ENCODE measurements at regions not wholly inside any gene's neighbourhood (a gene's known extent, or its start where the extent isn't known, plus 50 kb on each side); places are given as distances from the start of the nearest gene placed in this dataset.
A peak's percentile ranks its signal among the peaks of the same experiment; 100 is the strongest.

DNA sequence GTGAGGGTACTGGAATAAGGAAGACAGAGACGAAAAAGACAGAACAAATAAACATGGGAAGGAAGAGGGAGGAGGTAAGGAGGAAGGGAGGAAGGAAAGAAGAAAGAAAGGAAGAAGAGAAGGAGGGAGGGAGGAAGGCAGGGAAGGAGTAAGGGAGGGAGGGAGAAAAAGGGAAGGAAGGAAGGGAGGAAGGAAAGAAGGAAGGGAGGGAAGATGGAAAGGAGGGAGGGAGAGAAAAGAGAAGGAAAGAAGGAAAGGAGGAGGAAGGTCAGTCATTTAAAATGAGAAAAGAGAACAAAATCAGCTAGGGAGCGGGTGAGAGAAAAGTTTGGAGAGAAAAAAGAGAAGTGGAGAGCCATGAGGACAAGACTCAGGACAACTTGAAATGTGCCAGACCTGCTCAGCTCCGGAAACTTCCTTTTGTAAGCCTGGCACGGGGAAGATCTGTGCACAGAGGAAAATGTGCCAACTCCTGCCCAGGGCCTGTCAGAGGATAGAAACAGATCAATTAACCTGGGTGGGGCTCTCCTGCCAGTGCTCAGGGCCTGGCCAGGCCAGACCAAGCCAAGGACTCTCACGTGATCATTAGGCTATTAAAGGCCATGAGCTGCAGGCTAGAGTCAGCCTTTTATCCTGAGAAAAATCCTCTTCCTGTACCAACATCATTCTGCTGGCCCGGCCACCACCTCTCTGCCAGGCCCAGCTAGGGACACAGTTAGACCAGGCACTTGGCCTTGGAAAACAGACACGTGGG, 50.1 kb upstream of the BCL6 start:
- H3K9ac ChIP-seq: no peak overlapping the region
- H3K27me3 ChIP-seq (ENCODE audit: insufficient read depth, low read depth): no peaks in the 10 kb centered on the region; the same call in 1 of the 2 replicates
- H3K36me3 ChIP-seq (ENCODE audit: insufficient read depth): no peaks in the 10 kb centered on the region
- H3K27ac ChIP-seq: no peak overlapping the region
- H3K4me3 ChIP-seq (IDR thresholded peaks at IDR 0.05; ENCODE audit: insufficient read depth, low read depth, low read length): no peak overlapping the region
- TF ChIP-seq, protein P1, sequence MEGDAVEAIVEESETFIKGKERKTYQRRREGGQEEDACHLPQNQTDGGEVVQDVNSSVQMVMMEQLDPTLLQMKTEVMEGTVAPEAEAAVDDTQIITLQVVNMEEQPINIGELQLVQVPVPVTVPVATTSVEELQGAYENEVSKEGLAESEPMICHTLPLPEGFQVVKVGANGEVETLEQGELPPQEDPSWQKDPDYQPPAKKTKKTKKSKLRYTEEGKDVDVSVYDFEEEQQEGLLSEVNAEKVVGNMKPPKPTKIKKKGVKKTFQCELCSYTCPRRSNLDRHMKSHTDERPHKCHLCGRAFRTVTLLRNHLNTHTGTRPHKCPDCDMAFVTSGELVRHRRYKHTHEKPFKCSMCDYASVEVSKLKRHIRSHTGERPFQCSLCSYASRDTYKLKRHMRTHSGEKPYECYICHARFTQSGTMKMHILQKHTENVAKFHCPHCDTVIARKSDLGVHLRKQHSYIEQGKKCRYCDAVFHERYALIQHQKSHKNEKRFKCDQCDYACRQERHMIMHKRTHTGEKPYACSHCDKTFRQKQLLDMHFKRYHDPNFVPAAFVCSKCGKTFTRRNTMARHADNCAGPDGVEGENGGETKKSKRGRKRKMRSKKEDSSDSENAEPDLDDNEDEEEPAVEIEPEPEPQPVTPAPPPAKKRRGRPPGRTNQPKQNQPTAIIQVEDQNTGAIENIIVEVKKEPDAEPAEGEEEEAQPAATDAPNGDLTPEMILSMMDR (conservative IDR thresholded peaks at IDR 0.05; ENCODE audit: low read depth, low read length): no peak
- no peaks in the 10 kb centered on the region for H3K79me2 ChIP-seq (ENCODE audit: insufficient read depth, low read depth)
- H4K20me1 ChIP-seq (ENCODE audit: insufficient read depth): no peaks in the 10 kb centered on the region
- peaks cover 26% of the 10 kb centered on the region for H3K4me1 ChIP-seq (ENCODE audit: low read depth, poor library complexity, severe bottlenecking)
- H3K4me2 ChIP-seq: no peak overlapping the region
- H2AFZ ChIP-seq (ENCODE audit: low read depth): no peak overlapping the region

GRCh38 chr3:187798126-187798525, 52.9 kb upstream of the BCL6 start:
- Histone ChIP-seq H3K4me1 (ENCODE audit: low read depth, poor library complexity, severe bottlenecking) (peaks cover 29% of the 10 kb centered on the region), H3K79me2 (ENCODE audit: insufficient read depth, low read depth) (no peaks in the 10 kb centered on the region), H3K4me3 (IDR thresholded peaks at IDR 0.05; ENCODE audit: insufficient read depth, low read depth, low read length) (no peak overlapping the region), H4K20me1 (ENCODE audit: insufficient read depth) (no peaks in the 10 kb centered on the region), H2AFZ (ENCODE audit: low read depth) (no peak overlapping the region), H3K4me2 (peak overlapping the region; percentile 76; the same call in 1 of the 2 replicates), H3K27ac (no peak overlapping the region), H3K27me3 (ENCODE audit: insufficient read depth, low read depth) (no peaks in the 10 kb centered on the region; the same call in 1 of the 2 replicates), H3K36me3 (ENCODE audit: insufficient read depth) (no peaks in the 10 kb centered on the region), H3K9ac (no peak overlapping the region)
- TF ChIP-seq, protein P1 (conservative IDR thresholded peaks at IDR 0.05; ENCODE audit: low read depth, low read length): no peak

DNA sequence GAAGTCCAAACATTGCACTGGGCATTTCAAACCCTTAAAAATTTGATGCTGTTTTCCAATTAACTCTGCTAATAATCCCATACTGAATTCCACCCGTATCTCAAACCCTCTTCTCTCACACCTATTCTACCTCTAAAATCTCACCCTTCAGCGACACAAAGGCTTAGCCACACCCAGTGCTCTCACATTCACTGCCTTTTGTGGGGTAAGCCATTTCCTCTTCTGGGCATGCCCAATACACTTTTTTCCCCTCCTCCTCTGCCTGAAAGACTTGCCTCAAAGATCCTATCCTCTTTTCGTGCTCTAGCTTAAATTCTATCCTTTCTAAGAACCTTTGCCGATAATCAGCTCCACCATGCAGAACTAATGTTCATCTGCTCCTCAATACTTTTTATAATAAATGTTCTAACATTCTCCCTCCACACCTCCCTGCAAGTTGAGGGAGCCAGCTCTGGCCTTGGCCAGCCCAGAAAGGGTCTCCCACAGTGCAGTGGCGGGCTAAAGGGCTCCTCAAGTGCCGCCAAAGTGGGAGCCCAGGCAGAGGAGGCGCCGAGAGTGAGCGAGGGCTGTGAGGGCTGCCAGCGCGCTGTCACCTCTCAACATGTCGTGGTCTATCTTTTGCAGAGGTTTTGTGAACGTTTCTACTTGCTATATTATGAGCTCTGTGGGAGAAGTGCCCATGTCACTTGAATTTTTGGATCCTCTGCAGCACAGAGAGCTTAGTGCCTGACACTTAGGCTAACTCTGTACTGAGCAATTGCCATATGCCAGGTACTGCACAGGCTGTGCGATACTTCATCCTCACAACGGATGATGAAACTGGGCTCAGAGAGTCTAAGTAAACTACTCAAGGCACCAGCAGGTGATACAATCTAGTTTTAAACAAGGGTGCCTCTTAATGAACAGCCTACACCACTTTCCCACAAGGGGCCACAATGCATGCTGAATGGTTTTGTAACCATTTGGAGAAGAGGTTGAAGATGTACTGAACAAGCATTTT, 53.6 kb upstream of the BCL6 start:
- H2AFZ ChIP-seq (ENCODE audit: low read depth): no peak overlapping the region
- H3K9ac ChIP-seq: no peak overlapping the region
- no peak overlapping the region for H3K27ac ChIP-seq
- H3K4me3 ChIP-seq (IDR thresholded peaks at IDR 0.05; ENCODE audit: insufficient read depth, low read depth, low read length): no peak overlapping the region
- peak overlapping the region; percentile 76; the same call in 1 of the 2 replicates for H3K4me2 ChIP-seq
- no peaks in the 10 kb centered on the region for H4K20me1 ChIP-seq (ENCODE audit: insufficient read depth)
- TF ChIP-seq, protein P1 (conservative IDR thresholded peaks at IDR 0.05; ENCODE audit: low read depth, low read length): no peak
- no peaks in the 10 kb centered on the region for H3K79me2 ChIP-seq (ENCODE audit: insufficient read depth, low read depth)
- no peaks in the 10 kb centered on the region for H3K36me3 ChIP-seq (ENCODE audit: insufficient read depth)
- no peaks in the 10 kb centered on the region; the same call in 1 of the 2 replicates for H3K27me3 ChIP-seq (ENCODE audit: insufficient read depth, low read depth)
- peaks cover 29% of the 10 kb centered on the region for H3K4me1 ChIP-seq (ENCODE audit: low read depth, poor library complexity, severe bottlenecking)

DNA sequence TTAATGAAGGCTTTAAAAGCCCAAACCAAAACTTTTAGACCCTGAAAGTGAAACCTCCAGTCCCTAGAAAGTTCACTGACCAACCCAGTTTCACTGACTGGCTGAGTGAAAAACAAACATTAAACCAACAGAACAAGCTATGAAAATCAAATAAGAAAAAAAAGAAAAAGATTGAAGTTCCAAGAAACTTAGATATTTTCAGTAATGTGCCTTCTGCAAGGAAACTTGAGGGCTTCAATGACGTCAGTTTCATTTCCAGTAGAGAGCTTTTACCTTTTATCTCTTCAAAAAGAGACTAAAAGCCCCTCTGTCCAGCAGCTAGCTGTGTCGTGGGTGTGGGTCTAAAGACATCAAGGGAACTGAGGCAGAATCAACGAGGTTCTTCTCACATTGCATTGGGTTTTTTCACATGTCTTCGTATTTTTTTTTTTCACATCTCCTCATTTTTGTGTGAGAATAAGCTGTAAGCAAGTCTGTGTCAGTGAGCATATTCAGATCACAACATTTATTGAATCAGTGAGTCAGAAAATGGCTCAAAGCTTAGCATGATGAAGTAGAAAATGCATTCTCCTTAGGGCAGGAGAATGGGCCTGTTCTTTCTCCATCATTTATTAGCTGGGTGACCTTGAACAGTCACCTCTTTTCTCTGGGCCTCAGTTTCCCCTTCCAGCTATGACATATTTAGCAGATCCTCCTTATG, 54.8 kb upstream of the BCL6 start:
- Histone ChIP-seq H2AFZ (ENCODE audit: low read depth) (no peak overlapping the region), H3K4me1 (ENCODE audit: low read depth, poor library complexity, severe bottlenecking) (peaks cover 29% of the 10 kb centered on the region), H3K27ac (0 out of 2 replicates have a peak overlapping the region, but pooled peaks have one; percentile 0), H3K36me3 (ENCODE audit: insufficient read depth) (no peaks in the 10 kb centered on the region), H3K79me2 (ENCODE audit: insufficient read depth, low read depth) (no peaks in the 10 kb centered on the region), H3K4me3 (IDR thresholded peaks at IDR 0.05; ENCODE audit: insufficient read depth, low read depth, low read length) (no peak overlapping the region), H3K4me2 (peak overlapping the region; percentile 76), H3K9ac (no peak overlapping the region), H3K27me3 (ENCODE audit: insufficient read depth, low read depth) (no peaks in the 10 kb centered on the region; the same call in 1 of the 2 replicates), H4K20me1 (ENCODE audit: insufficient read depth) (no peaks in the 10 kb centered on the region)
- TF ChIP-seq, protein P1 (conservative IDR thresholded peaks at IDR 0.05; ENCODE audit: low read depth, low read length): no peak
